ENCODE measurements at regions not wholly inside any gene's neighbourhood (a gene's known extent, or its start where the extent isn't known, plus 50 kb on each side); places are given as distances from the start of the nearest gene placed in this dataset.

DNA sequence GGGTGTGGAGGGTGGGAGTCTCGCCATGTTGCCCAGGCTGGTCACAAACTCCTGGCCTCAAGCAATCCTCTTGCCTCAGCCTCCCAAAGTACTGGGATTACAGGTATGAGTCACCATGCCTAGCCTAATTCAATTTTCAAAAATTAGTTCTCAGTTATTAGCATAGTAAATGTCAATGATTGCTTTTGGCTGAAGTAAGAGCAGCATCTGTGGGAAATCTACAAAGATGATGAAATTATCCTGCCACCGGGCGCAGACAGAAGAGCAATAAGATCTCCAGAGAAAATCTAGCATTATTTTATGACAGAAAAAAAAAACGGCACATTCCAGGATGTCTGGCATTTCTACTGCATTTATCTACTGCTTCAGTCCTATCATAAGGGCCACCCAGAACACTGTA, 97.9 kb upstream of the DAAM1 start:
- Histone ChIP-seq H2AFZ (ENCODE audit: low read depth, low read length) (no peak overlapping the region), H3K4me2 (ENCODE audit: insufficient read depth, low read length) (no peak overlapping the region), H3K9me1 (replicated peaks; ENCODE audit: control insufficient read depth, extremely low read depth, insufficient read depth, low read length) (no peaks in the 10 kb centered on the region), H3K27me3 (ENCODE audit: control insufficient read depth in 2 of 2, insufficient read depth in 2 of 2, low read length in 2 of 2) (peaks cover 0 to 4% of the 10 kb centered on the region in 2 experiments), H3K36me3 (ENCODE audit: control insufficient read depth in 2 of 2, extremely low read depth in 1 of 2, insufficient read depth in 2 of 2, low read length in 2 of 2) (no peaks in the 10 kb centered on the region), H3K9ac (replicated peaks; ENCODE audit: extremely low read depth, insufficient read depth, low read length) (no peak overlapping the region), H3K27ac (ENCODE audit: insufficient read depth, low read depth, low read length) (no peak overlapping the region), H3K9me3 (replicated peaks; ENCODE audit: control insufficient read depth, insufficient read depth, low read length) (no peaks in the 10 kb centered on the region), H3K4me3 (replicated peaks in 1 of 3; ENCODE audit: insufficient read depth in 1 of 3, low read depth in 1 of 3, low read length in 3 of 3) (no peak overlapping the region), H3K4me1 (ENCODE audit: control insufficient read depth, extremely low read depth, insufficient read depth, low read length) (no peaks in the 10 kb centered on the region), H3K79me2 (ENCODE audit: control insufficient read depth, insufficient read depth, low read length) (no peaks in the 10 kb centered on the region), H4K20me1 (replicated peaks; ENCODE audit: control insufficient read depth, extremely low read depth, insufficient read depth, low read length) (no peaks in the 10 kb centered on the region)
- intact Hi-C loops (cut with micrococcal nuclease) = no loop called here
- DNase-seq (ENCODE audit: low read depth, low spot score) (no peak), FAIRE-seq (no peak)
- dilution Hi-C loops (cut with MboI; ENCODE audit: extremely low pct_ligation_motif_present, low sequenced_read_pairs) = no loop called here
- ChIA-PET CTCF (interaction anchor here (1.5 kb wide), 1 partner anchor 22 kb away, joined by 3 read pairs; no protein-coding TSS in a partner anchor), POLR2A (no interaction called here)
- BruUV-seq (replicated peaks) = no TSS peak
- TF ChIP-seq EZH2 (IDR thresholded peaks at IDR 0.05; ENCODE audit: borderline replicate concordance, low read depth, low read length, severe bottlenecking) (no peak), POLR2AphosphoS5 (IDR thresholded peaks at IDR 0.05; ENCODE audit: insufficient read depth, low read depth, low read length) (no peak), POLR2A (IDR thresholded peaks at IDR 0.05; ENCODE audit: low read depth, low read length) (no peak), GATA2 (IDR thresholded peaks at IDR 0.05; ENCODE audit: insufficient read depth, insufficient read length, low read depth, low read length) (no peak), MYC (IDR thresholded peaks at IDR 0.05; ENCODE audit: low read depth, low read length) (no peak), FOS (IDR thresholded peaks at IDR 0.05; ENCODE audit: borderline replicate concordance, insufficient read depth, low read length) (no peak), JUN (IDR thresholded peaks at IDR 0.05; ENCODE audit: borderline replicate concordance, insufficient read depth, insufficient read length, low read depth) (no peak)
- TF ChIP-seq, protein P1, sequence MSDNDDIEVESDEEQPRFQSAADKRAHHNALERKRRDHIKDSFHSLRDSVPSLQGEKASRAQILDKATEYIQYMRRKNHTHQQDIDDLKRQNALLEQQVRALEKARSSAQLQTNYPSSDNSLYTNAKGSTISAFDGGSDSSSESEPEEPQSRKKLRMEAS (IDR thresholded peaks at IDR 0.05; ENCODE audit: insufficient read depth, insufficient read length) = no peak
- TF ChIP-seq, protein P2, sequence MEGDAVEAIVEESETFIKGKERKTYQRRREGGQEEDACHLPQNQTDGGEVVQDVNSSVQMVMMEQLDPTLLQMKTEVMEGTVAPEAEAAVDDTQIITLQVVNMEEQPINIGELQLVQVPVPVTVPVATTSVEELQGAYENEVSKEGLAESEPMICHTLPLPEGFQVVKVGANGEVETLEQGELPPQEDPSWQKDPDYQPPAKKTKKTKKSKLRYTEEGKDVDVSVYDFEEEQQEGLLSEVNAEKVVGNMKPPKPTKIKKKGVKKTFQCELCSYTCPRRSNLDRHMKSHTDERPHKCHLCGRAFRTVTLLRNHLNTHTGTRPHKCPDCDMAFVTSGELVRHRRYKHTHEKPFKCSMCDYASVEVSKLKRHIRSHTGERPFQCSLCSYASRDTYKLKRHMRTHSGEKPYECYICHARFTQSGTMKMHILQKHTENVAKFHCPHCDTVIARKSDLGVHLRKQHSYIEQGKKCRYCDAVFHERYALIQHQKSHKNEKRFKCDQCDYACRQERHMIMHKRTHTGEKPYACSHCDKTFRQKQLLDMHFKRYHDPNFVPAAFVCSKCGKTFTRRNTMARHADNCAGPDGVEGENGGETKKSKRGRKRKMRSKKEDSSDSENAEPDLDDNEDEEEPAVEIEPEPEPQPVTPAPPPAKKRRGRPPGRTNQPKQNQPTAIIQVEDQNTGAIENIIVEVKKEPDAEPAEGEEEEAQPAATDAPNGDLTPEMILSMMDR (IDR thresholded peaks at IDR 0.05; ENCODE audit: extremely low read depth in 1 of 2, insufficient read depth in 1 of 2, low read depth in 1 of 2, low read length in 2 of 2) = no peak
